Stimulated activated CD8-positive, alpha-beta memory T cell treated with anti-CD3 and anti-CD28 coated beads, Interleukin-12 subunit alpha, Interleukin-12 subunit beta, amount 100 ng/mL, for 4 hours (primary cell): ENCODE measurements at regions not wholly inside any gene's neighbourhood (a gene's known extent, or its start where the extent isn't known, plus 50 kb on each side); places are given as distances from the start of the nearest gene placed in this dataset.

Experiments used
- DNase-seq: peaks from one replicate; pipeline ENCODE4 v3.0.0-alpha.2; 2020; ENCODE audit warnings: low read depth

DNA sequence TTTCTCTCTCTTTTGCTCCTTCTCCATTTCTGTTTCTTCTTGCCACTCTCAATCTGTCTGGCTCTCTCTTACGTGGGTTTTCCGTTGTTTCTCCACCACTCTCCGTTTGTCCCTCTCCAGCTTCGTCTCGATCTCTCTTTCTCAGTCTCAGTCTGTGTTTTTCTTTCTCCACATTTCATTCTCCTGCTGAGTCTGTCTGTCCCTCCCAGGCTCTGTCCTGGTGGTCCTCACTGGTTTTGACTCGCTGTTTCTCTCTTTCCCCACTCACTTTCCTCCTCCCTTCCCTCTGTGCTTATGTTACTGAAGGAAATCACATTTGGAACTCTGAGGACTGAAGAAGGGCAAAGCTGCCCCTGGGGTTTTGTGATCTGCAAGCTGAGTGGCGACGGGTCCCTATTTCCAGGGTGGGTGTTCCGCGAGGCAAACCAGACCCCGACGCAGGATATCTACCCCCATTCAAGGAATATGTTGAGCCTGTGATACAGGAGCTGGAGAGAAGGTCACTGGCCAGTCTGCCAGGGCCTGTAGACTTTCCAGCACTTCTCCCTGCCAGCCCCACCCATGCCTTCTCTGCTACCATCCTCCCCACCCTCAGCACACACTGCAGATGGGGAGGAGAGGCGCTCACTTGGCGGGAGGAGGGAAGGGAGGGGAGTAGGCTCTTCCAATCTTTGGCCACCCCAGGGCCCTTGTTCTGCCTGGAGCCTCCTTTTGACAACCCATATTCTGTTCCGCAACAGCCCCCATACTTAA is 102.7 kb upstream of the MAP1LC3B2 start:
- DNase-seq, result no peak

DNA sequence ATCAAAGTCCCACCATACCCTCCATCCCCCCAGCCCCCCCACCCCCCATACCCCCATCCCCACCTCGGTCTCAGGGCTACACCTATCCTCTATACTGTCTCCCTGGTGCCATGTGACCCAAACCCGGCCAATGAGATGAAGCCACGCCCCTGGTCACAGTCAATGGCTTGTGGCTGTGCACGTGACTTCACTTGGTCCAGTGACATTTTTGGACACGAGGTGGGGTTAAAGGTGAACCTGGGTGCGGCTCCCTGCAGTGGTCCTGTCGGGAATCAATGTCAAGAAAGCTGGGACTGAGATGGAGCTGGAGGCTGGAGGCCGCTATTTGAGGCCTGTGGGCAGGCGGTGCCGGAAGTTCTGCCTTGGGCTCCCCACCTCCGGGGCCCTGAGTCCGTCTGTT is 100.7 kb upstream of the MAP1LC3B2 start:
- no peak for DNase-seq

DNA sequence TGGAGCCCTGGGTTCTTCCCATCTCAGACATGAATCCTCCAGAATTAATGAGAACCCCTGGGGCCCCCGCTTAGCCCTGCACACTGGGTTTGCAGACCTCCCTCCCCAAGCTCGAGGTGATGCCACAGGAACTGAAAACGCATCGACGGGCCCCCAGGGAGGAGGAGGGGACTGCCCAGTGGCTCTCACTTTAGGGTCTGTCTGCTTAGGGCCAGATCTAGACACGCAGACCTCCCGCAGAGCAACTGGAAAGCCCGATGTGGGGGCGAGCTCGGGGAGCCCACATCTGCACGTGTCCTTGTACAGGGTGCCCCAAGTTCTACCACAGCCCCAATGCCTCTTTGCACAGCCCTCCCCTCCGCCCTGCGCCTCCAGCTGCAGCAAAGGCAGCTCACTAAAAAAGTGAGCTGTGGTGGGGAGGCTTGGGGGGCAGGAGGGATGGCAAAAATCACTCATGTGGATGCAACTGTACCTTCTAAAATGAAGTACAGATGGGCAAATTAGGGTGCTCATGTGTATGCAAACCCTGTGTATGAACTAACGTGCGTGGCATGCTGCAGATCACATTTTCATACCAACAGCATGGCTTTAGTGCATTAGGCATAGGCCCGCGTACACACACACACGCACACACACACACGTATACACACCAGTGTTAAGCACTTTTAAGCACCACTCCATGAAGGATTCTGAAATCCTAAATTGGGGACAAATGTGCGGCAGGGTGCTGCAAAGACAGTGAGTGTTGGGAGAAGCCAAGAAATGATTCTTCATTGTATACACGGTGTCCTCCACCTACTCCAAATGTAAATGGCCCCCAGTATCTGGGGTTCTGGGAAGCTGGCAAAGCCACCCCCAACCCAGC is 99.9 kb upstream of the MAP1LC3B2 start:
- DNase-seq, result no peak

DNA sequence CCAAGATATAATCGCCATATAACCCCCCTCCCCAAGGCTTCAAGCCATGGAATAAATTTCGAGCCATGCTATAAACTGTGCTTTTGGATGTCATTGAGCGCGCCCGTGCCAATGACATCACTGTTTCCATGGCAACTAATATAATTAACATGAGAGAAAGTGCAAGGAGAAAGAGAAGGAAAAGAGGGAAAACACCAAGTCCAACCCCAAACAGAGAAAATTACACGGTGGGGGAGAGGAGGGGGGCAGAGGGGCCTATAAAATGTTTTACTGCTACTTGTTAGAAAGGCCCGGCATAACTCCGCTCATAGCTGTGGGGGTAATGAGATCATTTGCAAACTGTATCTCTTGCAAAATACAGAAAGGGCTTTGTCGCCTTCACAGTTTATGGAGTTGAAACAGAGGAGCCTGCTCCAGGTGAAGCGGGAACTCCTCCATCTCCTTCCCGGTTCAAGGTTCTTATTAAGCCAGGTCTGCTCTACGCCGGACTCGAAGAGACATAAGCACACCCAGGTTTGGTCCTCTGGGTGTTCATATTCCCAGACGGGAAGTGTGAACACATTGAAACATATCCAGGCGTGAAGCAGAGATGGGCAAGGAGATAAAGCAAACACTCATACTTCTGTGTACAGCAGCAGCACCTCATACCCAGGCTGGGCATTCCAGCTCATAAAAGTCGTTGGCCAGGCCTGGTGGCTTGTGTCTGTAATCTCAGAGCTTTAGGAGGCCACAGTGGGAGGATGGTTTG is 99.1 kb upstream of the MAP1LC3B2 start:
- DNase-seq, result no peak

DNA sequence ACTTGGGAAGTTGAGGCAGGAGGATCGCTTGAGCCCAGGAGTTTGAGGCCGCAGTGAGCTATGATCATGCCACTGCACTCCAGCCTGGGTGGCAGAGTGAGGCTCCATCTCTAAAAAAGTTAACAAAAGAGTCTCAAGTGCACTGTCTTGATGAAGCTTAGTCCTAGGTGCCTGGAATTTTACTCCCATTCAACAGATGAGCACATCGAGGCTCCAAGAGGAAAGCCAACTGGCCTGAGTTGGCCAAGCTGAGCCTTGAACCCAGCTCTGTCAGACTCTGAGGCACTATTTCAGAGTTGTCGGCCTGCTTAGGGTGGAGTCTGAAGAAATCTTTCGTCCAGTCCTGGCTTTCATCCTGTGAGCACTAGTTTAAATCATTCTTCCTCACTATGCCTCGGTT is 98.1 kb upstream of the MAP1LC3B2 start:
- DNase-seq, result no peak

DNA sequence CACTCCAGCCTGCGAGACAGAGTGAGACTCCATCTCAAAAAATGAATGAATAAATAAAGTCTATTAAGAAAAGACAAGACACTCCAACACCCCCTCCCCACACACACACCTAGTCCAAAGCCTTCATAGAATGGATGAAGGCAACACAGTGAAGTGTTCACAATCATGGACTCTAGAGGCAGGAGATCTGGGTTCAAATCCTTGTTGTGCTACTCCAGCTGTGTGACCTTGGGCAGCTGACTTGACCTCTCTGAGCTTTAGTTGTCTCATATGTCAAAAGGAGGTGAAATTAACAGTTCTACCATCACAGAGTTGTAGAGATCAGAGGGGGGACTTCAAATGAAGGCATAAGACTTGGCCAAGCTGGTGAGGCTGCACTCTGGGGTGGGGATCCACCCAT is 95.8 kb upstream of the MAP1LC3B2 start:
- no peak for DNase-seq

DNA sequence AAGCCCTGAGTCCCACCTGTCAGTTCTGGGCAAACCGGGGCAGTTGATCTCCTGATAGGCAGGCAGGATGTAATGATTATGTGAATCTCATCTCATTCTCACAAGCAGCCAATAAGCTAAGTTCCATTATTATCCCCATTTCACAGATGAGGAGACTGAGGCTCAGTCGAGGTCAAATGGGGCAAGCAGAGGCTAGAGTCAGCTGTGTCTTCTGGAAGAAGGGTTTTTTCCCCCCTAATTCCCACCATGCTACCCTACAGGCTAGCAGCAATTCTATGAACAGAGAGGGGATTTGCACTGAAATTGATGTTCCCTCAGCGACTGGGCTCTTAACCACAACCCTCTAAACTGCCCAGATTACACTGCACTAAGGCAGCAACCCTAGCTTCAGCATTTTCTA is 93.8 kb upstream of the MAP1LC3B2 start:
- no peak for DNase-seq

DNA sequence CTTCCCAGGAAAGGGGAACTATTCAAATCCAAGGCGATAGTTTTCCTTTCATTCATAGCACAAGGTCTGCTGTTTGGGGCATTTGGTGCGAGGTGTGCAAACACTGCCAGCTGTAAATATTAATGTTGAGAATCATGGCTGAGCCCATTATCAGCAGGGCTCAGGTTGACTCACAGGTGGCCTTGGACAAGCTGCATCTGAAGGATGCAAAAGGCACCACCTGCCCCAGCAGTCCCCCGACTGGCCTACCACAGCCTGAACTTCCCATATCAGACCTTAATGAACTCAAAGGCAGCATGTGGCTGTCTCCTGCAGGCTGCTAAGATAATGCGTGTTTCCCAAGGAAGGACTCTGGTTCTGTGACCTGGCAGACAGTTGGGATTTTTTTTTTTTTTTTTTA is 93.3 kb upstream of the MAP1LC3B2 start:
- no peak for DNase-seq

DNA sequence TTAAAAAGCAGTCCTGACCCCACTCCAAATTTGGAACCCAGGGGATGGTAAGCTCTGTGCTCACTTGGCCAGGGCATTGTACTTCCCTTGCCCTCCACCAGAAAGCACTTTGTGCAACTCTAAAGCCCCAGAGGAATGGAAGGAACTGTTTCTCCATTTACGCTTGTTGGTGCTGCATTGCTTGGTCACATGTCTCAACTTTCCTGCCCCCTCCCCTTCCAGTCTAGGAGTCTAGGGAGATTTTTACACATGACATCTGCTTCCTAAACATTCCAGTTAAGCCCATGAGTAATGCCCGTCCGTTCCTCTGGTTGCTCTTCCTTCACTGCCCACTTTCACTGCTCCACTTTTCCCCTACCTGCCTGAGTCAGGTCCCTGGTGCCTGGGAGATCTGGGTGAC is 92.6 kb upstream of the MAP1LC3B2 start:
- DNase-seq, result no peak

DNA sequence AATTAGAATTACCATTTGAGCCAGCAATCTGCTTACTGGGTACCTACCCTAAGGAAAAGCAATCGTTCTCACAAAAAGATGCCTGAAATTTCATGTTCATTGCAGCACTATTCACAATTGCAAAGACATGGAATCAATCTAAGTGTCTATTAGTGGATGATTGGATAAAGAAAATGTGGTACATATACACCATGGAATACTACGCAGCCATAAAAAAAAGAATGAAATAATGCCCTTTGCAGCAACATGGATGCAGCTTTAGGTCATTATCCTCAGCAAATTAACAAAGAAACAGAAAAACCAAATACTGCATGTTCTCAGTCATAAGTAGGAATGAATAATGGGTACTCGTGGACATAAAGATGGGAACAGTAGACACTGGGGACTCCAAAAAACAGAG is 89.8 kb upstream of the MAP1LC3B2 start:
- DNase-seq, result no peak

DNA sequence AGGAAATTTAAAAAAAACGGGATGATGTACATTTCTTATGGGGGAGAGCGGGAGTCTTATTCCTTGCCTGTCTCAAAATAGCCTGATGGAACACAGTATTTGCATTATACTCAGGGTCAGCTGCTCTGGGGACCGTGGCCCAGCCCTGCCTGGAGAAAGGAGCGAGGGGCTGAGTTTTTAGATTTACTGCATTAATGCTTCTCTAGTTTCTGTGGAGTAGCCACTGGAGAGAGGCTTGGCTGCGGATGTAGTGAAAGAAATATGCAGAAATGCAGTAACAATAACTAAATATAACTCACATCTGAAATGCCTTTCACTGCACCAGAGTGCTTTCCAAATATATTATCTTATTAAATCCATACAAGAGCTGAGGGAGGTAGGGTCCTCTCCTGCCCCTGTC is 87.6 kb upstream of the MAP1LC3B2 start:
- DNase-seq, result no peak

DNA sequence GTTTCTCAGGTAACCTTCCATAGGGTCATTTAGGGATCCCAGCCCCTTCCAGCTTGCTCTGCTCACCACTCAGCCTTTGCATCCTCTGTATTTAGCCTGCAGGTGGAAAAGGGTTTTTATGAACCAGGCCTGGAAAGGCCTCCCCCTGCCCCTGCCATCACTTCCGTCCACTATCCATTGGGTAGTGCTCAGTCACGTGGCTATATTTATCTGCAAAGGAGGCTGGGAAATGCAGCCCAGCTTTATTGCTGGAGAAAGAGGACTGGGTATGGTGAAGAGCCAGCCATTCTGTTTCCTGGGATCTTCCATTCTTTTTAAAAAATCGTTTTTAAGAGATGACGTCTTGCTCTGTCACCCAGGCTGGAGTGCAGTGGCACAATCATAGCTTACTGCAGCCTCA is 87.0 kb upstream of the MAP1LC3B2 start:
- DNase-seq, result no peak

DNA sequence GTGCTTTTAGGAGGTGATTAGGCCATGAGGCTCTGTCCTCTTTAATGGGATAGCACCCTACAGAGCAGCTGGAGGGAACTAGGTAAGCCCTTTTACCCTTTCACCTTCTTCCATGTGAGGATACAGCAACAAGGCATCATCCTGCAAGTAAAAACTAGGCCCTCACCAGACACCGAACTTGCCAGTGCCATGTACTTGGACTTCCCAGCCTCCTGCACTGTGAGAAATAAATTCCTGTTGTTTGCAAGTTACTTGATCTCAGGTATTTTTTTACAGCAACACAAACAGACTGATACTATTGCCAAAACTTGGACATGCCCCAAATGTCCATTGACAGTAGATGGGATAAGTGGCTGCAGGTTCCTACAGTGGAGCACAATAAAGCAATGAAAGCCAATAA is 85.8 kb upstream of the MAP1LC3B2 start:
- no peak for DNase-seq

DNA sequence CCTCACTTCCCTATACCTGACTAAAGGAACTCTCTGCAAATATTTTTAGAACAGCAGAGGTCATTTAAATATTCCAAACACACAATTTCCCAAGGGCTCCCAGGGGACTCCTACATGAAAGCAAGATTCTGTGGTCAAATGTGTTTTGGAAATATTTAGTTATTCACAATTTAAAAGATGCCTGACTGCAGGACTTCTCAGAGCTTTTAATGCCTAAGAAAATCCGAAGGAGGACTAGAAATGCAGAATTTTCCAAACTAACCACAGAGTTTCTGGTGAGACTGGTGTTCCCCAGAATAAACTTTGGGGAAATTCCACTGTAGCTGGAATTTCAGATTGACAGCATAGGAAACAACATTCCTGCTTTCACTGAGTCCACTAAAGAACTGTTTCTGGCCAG is 84.8 kb upstream of the MAP1LC3B2 start:
- no peak for DNase-seq

DNA sequence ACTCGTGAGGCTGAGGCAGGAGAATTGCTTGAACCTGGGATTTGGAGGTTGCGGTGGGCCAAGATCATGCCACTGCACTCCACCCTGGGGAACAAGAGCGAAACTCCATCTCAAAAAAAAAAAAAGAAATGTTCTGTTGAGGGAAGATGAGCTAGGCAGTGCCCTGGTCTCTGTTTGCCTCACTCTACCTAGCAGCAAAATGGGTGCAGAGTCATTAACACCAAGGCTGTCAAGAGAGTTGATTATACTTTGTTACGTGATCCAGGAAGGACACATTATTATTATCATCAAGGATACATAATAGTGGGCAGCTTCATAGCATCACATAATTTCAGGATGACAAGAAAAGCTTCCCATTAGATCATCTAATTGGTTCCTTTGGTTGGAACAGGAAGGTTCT is 84.3 kb upstream of the MAP1LC3B2 start:
- no peak for DNase-seq

DNA sequence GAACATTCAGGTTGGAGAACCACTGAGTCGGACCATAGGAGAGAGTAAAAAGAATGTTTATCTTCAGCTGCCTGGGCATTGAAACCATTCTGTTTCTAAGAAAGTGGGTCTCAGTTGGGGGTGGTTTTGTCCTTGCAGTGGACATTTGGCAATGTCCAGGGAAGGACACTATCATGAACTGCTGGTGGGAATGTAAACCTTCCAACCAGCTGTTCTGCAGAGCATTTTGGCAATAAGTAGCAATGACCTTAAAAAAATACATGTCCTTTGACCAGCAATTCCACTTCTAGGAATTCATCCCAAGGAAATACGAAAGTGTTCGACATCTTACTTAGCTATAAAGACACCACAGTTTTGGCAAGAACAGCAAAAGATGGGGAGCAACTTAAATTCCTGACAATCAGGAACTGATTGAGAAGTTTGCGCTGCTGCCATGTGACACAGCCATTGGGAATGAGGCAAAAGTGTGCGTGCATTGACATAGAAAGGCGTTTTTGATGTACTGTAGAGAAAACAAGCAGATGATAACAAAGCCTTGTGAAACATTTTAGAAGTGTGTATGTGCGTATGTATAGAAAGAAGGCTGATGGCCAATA is 82.9 kb upstream of the MAP1LC3B2 start:
- DNase-seq, result no peak

DNA sequence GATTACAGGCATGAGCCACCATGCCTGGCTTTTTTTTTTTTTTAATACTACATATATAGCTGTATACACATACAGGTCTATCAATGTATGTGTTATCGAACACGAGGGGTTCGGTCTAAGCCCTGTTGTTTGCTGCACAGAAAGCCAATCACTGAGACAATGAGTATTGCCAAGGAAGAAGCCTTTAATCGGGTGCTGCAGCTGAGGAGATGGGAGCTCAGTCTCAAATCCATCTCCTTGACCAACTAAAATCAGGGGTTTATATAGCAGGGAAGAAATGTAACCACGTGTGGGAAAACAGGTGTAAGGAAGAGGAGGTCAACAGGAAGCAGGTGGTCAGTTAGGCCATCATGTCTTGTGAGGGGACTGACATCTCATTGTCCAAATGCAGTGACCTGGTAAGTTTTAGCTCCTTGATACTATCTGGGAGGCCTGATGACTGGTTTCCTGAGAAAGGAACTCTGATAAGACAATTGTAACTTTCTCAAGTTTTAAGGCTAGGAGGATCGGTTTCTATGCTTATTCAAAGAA is 80.9 kb upstream of the MAP1LC3B2 start:
- no peak for DNase-seq

DNA sequence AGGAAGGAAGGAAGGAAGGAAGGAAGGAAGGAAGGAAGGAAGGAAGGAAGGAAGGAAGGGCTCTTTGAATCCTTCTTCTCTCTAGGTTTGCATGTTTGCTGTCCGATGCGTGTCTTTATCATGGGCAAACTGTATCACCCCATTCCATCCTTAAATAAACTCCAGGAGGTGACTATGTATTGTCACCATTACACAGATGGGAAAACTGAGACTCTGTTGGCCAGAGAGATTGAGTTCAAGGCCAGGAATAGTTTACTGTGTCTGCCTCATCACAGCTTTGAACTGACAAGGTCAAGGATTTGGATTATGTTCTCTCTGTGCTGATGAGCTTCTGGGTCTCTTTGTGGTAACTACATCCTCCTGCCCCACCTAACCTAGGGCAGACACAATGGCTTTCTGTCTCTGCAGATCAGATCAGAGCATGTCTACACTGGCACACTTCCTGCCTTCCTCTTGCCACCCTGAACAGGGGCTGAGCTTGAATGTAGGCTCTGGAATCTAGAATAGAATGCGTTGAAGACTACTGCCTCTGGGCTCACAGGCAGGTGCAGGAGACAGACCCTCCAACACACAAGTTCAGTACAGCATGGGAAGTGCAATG is 78.9 kb upstream of the MAP1LC3B2 start:
- DNase-seq, result no peak

DNA sequence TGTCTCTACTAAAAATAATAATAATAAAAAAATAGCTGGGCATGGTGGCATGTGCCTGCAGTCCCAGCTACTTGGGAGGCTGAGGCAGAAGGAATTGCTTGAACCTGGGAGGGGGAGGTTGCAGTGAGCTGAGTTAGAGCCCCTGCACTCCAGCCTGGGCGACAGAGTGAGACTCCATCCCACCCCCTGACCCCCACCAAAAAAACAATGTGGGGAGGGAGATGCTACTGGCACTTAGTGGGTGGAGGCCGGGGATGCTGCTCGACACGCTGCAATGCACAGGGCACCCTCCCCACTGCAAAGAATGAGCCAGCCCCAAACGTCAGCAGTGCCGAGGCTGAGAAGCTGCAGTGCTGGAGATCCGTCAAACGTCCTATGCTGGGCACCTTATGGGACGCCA is 77.5 kb upstream of the MAP1LC3B2 start:
- no peak for DNase-seq

DNA sequence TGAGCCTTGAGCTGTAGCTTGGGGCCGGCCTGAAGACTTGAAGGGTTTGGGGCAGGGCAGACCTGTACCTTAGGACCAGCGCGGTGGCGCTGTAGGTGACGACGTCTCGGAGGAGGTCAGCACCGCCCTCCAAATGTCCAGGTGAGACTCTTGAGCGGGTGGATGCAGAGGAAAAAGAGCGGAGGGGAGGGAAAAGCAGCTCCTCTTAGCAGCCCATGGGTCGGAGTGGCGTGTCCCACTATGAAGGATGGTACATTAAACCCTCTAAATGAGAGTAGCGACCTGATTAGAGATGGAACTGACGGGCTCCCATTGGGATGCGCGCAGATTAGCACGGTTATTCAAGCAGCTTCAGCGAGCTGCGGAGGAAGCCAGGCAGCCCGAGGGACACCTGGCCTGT is 77.0 kb upstream of the MAP1LC3B2 start:
- no peak for DNase-seq

DNA sequence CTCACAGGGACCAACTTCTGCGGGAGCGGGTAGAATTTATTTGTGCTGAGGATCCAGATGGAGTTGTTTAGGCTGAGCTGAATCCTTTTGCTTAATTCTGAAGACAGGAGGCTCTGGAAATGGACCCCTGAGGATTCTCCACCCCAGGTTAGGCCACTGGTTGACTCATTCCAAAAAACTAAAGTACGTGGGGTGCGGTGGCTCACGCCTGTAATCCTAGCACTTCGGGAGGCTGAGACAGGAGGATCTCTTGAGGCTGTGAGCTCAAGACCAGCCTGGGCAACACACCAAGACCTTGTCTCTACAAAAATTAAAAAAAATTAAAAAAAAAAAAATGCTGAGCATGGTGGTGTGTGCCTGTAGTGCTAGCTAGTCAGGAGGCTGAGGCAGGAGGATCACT is 76.3 kb upstream of the MAP1LC3B2 start:
- DNase-seq, result no peak
